H1 (cell line): ENCODE measurements at regions not wholly inside any gene's neighbourhood (a gene's known extent, or its start where the extent isn't known, plus 50 kb on each side); places are given as distances from the start of the nearest gene placed in this dataset.
"Not testable (repeated sequence)": the region's sequence is repeated elsewhere in the genome, so short reads cannot be mapped to it uniquely, and the experiment has no call there.

ENCODE experiments used
- BRCA1 ChIP-seq: IDR thresholded peaks from 2 replicates; pipeline ENCODE4 v1.6.1; 2012; ENCODE audit warnings: low read depth, low read length, improper control_type of control experiment
- CBX5 ChIP-seq: fragments of 300-800, 300-1000 bp; sonication (generic); IDR thresholded peaks from 2 replicates; pipeline ENCODE4 v1.7.1; 2016; ENCODE audit warnings: antibody characterized with exemption, low read length, low read depth
- EP300 ChIP-seq, 2 experiments: IDR thresholded peaks; 1 replicate in 1 of 2; 2 replicates in 1 of 2; pipeline ENCODE4 v1.6.1; 2011 to 2012; ENCODE audit warnings: low read depth in 2 of 2, low read length in 2 of 2, mild to moderate bottlenecking in 2 of 2, borderline replicate concordance in 1 of 2, inconsistent platforms in 1 of 2, moderate library complexity in 1 of 2
- JUN ChIP-seq: IDR thresholded peaks from 2 replicates; pipeline ENCODE4 v1.6.1; 2011; ENCODE audit warnings: low read depth, mild to moderate bottlenecking, improper control_type of control experiment, low read length
- KDM1A ChIP-seq: fragments of 200-600, 300-600 bp; sonication (generic); IDR thresholded peaks from 2 replicates; pipeline ENCODE4 v1.7.1; 2016; ENCODE audit warnings: mild to moderate bottlenecking, low read length, borderline replicate concordance
- SP1 ChIP-seq: IDR thresholded peaks from 2 replicates; pipeline ENCODE4 v1.6.1; 2011; ENCODE audit warnings: low read depth, low read length
- TAF1 ChIP-seq: IDR thresholded peaks from 2 replicates; pipeline ENCODE4 v1.6.1; 2011; ENCODE audit warnings: mild to moderate bottlenecking, low read depth, low read length
- TF ChIP-seq, protein P1 (sequence below), 3 experiments: IDR thresholded peaks; 1 replicate in 2 of 3; 2 replicates in 1 of 3; pipeline versions ENCODE4 v1.5.1 to v1.6.1; 2011; ENCODE audit warnings: low read length in 3 of 3, mild to moderate bottlenecking in 3 of 3, inconsistent platforms in 2 of 3, low read depth in 1 of 3, moderate library complexity in 1 of 3; ENCODE audit not compliant: insufficient read depth in 1 of 3; ENCODE audit errors: control extremely low read depth in 1 of 3

DNA sequence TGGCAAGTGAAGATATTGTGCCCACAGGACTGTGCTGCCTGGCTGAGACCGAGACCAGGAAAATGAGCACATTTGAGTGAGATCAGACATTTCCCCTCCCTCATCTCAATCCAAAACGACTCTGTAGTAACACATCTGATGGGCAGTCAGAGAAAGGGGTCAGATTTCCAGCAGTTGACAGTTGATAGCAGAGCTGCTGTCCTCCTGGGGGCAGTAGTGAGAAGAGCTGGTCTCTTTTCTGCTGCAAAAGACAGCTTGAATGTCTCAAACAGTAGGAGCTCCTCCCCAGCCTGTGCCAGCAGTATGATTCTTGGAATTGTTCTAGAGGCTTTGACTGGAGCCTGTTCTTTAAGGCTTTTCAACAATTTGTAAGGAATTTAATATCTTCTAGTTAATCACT lies 1396.3 kb downstream of the RPIA start:
- not testable (repeated sequence) for TF ChIP-seq KDM1A; EP300 (IDR thresholded peaks at IDR 0.05; ENCODE audit: borderline replicate concordance in 1 of 2, low read depth in 2 of 2, low read length in 2 of 2); BRCA1; TAF1; JUN; SP1; CBX5
- TF ChIP-seq, protein P1, sequence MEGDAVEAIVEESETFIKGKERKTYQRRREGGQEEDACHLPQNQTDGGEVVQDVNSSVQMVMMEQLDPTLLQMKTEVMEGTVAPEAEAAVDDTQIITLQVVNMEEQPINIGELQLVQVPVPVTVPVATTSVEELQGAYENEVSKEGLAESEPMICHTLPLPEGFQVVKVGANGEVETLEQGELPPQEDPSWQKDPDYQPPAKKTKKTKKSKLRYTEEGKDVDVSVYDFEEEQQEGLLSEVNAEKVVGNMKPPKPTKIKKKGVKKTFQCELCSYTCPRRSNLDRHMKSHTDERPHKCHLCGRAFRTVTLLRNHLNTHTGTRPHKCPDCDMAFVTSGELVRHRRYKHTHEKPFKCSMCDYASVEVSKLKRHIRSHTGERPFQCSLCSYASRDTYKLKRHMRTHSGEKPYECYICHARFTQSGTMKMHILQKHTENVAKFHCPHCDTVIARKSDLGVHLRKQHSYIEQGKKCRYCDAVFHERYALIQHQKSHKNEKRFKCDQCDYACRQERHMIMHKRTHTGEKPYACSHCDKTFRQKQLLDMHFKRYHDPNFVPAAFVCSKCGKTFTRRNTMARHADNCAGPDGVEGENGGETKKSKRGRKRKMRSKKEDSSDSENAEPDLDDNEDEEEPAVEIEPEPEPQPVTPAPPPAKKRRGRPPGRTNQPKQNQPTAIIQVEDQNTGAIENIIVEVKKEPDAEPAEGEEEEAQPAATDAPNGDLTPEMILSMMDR (IDR thresholded peaks at IDR 0.05; ENCODE audit: control extremely low read depth in 1 of 3, insufficient read depth in 1 of 3, low read depth in 1 of 3, low read length in 3 of 3) = peak; percentile 4 to 53 (median 34); a peak in 3 of 4 replicates
